Fibroblast of mammary gland (primary cell): ENCODE measurements at regions not wholly inside any gene's neighbourhood (a gene's known extent, or its start where the extent isn't known, plus 50 kb on each side); places are given as distances from the start of the nearest gene placed in this dataset.

ENCODE experiments used
- DNase-seq: peaks from one replicate; pipeline ENCODE4 v3.0.0-alpha.2; 2010; ENCODE audit warnings: low read depth
- H3K4me3 ChIP-seq: 2 replicates; pipeline ENCODE4 v1.5.1; 2011; ENCODE audit warnings: low read depth, mild to moderate bottlenecking, low read length, moderate library complexity; ENCODE audit not compliant: control insufficient read depth
- CTCF ChIP-seq: conservative IDR thresholded peaks from 2 replicates; pipeline ENCODE4 v1.5.1; 2011; ENCODE audit warnings: low read depth, low read length, inconsistent platforms; ENCODE audit not compliant: control insufficient read depth, insufficient read depth

- no peak for DNase-seq
- TF ChIP-seq CTCF, result no peak
- no peak overlapping the region for H3K4me3 ChIP-seq
Measured at GRCh38 chrX:143935601-143936000, 51.7 kb downstream of the UBE2NL start.

GRCh38 chrX:143940119-143940518, 56.2 kb downstream of the UBE2NL start:
- no peak overlapping the region for H3K4me3 ChIP-seq
- no peak for TF ChIP-seq CTCF
- no peak for DNase-seq

- no peak for DNase-seq
- no peak overlapping the region for H3K4me3 ChIP-seq
- TF ChIP-seq CTCF, result no peak
Measured at GRCh38 chrX:143945171-143945570, 61.3 kb downstream of the UBE2NL start.

GRCh38 chrX:143964549-143964948, 80.7 kb downstream of the UBE2NL start:
- no peak for DNase-seq
- H3K4me3 ChIP-seq, result no peak overlapping the region
- no peak for TF ChIP-seq CTCF

GRCh38 chrX:143988356-143988755, 104.5 kb downstream of the UBE2NL start:
- no peak for TF ChIP-seq CTCF
- no peak for DNase-seq
- H3K4me3 ChIP-seq, result no peak overlapping the region

- TF ChIP-seq CTCF, result no peak
- no peak overlapping the region for H3K4me3 ChIP-seq
- DNase-seq, result peak; percentile 6
Measured at GRCh38 chrX:143994206-143994605, 110.3 kb downstream of the UBE2NL start.

- no peak for TF ChIP-seq CTCF
- DNase-seq, result no peak
- H3K4me3 ChIP-seq, result no peak overlapping the region
Measured at GRCh38 chrX:143998261-143998660, 114.4 kb downstream of the UBE2NL start.
